ENCODE measurements at regions not wholly inside any gene's neighbourhood (a gene's known extent, or its start where the extent isn't known, plus 50 kb on each side); places are given as distances from the start of the nearest gene placed in this dataset.

DNA sequence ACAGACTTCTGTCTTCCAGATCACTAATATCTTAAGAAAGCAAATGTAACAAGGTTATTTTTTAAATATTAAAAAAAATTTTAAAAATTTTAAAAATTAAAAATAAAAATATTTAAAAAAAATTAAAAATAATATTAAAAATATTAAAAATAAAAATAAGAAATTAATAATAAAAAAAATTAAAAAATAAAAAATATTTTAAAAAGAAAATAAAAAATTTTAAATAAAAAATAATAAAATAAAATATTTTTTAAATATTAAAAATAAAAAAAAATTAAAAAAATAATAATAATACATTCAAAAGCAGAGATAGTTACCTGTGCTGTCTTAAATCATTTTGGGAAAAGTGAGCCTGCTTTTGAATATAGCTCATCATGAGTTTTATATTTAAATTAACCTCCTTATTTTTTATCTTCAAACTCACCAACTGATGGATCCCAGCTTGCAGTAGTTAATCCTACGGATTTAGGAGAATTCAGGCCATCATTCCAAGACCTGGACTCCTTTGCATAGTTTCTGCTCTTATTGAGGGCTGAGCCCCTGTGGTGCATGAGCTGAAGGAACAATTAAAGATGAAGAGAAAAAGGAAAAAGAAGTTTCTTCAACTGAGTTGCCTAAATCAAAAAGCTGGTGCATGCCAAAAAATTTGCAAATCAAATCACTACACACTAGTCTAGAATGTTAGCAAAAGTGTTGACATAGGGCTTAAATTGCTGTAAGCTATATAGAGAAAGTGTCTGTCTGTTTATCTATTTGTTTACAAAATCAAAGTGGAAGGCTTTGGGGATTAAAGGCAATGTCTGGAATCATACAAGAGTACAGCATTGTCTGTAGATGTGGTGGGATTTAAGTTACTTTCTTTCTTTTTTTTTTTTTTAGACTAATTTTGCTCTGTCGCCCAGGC is 50.5 kb upstream of the ZNF438 start:
- DNase-seq = no peak

- DNase-seq = peak; percentile 87
Observed at GRCh38 chr10:31083765-31084184, 52.1 kb upstream of the ZNF438 start.

DNA sequence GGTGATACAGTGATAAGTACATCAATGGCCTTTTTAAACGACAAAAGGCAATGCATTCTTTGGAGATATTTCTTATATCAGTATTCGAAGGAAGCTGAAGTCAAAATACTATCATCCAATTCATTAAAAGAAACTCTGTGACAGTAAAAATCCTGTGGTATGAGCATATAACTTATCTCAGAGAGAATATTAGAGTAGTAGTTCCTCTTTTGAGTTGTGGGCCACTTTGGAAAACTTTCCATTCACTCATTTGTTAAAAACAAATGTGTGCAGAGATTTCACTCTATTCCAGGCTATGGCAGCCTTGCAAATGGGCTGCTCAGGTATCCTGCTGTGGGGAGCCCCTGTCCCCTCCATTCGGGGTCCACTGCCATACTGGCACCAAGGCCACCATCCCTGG is 55.3 kb upstream of the ZNF438 start:
- peak; percentile 19 for DNase-seq

DNA sequence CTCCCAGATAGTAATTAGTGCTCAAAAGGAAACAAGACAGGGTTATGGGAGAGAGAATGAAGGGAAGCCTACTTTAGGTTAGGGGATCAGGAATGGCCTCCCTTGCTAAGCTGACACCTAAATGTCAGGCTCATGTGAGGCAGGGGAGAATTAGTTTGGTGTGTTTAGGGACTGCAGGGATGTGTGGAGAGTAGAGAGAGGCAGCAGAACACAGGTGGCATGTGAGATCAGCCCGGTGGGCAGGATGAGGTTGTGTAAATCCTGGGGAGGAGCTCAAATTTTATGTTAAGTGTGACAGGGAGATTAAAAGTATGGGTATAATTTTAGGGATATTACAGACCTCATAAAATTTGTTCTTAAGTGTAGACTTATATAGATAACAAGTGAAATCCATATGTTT is 56.2 kb upstream of the ZNF438 start:
- DNase-seq = no peak

DNA sequence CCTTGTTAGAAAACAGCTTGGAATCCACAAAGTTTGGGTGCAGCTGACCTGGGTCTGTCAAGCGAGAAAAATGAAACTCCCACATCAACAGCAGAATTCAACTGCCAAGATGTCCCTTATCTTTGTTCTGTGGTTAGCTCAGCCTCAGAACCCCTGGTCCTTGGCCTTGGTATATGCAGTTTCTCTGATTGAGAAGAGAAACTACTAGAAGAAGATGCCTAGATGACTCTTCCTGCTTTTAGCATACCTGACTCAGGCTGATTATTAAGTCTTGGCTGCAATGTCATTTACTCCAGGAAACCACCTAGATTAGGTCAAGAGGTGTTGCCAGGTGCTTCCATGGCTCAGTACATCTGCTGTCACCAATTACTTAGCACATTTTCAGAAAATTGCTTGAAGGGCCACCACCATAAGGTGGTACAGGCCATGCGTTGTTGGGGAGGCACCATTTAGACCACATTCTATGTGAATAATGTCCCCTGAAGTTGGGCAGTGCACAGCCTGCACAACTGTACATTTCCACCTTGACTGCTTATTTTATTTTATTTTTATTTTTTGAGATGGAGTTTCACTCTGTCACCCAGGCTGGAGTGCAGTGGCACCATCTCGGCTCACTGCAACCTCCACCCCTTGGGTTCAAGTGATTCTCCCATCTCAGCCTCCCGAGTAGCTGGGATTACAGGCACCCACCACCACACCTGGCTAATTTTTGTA is 59.4 kb upstream of the ZNF438 start:
- peak; percentile 86 for DNase-seq

- no peak for DNase-seq
Observed at GRCh38 chr10:31095677-31096560, 64.3 kb upstream of the ZNF438 start.

DNA sequence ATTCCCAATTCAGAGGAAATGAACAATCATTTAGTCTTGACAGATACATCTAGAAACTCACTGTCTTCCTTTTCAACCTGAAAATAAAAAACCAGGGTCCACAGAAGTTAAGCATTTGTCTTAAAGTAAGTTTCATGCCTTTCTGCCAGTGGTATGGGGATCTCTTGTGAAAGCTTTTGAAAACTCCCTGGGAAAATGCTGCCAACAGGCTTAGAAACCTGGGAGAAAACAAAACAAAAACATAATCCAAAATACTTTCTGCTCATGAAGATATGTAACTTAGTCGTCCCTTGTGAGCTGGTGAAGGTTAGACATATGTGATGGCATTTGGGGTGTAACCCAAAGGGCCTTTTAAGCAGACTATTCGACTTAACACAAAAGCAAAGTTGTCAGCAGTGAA is 66.4 kb upstream of the ZNF438 start:
- DNase-seq = no peak

DNA sequence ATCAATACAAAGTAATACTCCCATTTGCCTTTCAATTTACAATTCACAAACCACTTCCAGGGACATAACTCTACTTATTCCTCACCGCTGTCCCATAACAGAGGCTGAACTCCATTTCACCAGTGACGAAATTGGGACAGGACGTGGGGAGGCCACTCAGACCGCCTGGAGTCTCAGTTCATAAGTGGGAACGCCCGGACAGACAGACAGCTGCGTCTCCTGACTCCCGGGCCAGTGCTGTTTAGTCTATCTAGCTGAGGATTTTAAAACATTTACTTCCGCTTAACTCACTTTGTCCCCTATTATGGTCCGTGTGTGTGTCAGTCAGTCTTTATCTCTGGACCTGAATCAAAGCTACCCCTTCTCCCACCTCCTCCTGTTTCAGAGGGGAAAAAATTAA is 67.4 kb upstream of the ZNF438 start:
- DNase-seq = no peak

DNA sequence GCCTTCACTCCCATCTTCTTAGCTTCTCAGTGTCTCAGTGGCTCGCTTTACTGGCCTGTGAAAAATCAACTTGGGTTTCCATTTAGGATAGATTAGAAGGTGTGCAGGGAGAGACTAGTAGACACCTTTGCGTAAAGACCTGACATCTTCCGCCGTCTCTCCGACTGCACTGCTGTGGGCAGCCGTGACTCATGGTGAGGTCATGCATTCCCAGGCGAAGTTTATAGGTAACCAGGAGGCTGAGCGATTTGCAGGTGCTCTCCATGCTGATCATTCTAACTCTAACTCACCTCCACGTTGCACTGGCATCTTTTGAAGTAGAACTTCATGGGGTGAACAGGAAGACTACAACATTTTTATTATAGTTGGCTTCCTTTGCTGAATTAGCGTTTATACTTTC is 68.0 kb upstream of the ZNF438 start:
- DNase-seq = no peak

DNA sequence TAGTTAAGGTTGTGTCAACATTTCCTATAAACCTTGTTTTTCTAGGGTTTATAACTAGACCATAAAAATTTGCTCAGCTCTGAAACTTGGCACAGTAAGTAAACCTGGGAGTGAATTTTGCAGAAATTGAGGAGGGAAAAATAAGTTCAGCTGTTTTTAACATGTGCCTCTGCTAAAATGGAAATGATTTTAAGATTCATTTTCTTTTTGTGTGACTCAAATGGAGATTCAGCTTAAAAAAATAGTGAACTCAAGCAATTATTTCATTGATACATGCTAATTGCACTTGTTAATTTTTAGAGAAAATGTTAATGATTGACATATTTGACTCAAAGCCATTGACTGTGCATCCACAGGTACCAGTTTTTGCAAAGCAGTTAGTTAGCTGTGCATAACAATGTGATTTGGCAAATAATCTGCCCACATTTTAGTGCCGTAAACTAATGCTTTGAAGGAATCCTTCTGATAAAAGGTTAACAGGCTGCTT is 68.5 kb upstream of the ZNF438 start:
- DNase-seq = no peak

GRCh38 chr10:31100662-31101061 is 69.0 kb upstream of the ZNF438 start:
- no peak for DNase-seq

DNA sequence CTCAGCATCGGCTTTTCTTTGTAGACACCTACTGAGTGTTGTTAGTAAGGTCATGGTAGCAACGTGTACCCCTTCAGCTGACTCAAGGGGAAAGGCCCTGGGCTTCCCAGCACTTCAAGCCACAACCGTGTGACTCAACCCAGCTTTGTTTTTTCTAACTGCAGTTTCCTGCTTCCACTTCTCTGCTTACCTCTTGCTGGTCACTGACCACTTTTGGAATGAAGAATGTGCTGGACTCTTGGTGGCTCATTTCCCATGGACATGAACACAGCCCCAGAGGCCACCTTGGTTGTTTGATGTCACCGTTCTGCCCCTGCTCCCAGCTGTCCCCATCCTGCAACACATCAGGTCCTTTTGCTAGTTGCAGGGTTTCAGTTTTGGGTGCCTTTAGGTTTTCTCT is 69.5 kb upstream of the ZNF438 start:
- DNase-seq = no peak

- no peak for DNase-seq
Observed at GRCh38 chr10:31102421-31102820, 70.8 kb upstream of the ZNF438 start.

- DNase-seq = no peak
Observed at GRCh38 chr10:31103112-31103511, 71.4 kb upstream of the ZNF438 start.

DNA sequence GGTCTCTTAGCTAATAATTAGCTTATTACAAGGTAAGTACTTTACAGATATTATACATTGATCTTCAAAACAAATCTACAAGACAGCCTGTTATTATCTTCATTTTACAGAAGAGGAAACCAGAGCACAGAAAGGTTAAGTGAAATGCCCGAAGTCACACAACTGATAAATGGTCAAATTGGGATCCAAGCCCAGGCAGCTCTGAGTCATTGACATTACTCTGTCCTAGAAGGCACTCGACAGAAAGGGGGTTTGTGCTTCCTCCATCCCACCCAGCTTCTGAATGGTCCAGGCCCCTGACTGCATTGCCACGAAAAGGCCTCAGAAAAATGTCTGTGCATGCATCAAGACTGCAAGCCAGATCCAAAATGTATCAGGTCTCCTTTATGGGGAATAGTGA is 81.3 kb upstream of the ZNF438 start:
- no peak for DNase-seq

DNA sequence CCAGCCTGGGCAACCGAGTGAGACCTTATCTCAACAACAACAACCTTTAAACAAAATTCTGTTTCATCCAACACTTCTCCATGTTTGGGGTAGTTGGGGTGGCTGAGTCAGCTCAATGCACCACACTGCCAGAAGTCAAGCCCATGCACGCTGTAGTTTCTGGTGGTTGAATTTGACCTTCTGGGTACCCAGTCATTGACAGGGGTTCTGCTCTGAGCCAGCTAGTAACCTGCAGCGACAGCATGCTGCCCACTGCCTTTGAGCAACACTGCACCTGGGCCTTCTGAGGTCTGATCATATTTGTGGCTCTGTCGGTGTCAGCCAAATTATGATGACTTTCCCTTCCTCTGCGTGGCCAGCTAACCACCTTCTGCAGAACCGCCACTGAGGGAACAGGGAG is 84.6 kb upstream of the ZNF438 start:
- DNase-seq = no peak

- DNase-seq = no peak
Observed at GRCh38 chr10:31118556-31118955, 86.9 kb upstream of the ZNF438 start.

DNA sequence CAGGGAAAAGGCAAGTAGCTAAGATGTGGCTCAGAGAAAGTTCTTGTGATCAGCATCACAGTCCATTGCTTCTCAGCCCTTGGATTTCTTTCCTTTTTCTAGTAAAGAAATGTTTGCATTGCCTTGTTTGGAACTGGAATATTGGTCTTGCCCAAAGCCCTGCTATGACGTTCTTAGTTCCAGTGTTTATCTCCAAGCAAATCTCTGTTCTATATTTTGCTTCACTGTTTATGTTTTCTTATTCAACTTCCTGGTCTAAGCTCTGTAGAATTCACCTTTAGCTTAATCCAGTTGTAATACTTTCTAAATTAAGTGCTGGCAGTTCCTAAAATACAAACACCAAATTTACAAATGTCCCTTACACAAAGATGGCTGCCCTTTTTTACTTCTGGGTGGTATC is 88.7 kb upstream of the ZNF438 start:
- no peak for DNase-seq

DNA sequence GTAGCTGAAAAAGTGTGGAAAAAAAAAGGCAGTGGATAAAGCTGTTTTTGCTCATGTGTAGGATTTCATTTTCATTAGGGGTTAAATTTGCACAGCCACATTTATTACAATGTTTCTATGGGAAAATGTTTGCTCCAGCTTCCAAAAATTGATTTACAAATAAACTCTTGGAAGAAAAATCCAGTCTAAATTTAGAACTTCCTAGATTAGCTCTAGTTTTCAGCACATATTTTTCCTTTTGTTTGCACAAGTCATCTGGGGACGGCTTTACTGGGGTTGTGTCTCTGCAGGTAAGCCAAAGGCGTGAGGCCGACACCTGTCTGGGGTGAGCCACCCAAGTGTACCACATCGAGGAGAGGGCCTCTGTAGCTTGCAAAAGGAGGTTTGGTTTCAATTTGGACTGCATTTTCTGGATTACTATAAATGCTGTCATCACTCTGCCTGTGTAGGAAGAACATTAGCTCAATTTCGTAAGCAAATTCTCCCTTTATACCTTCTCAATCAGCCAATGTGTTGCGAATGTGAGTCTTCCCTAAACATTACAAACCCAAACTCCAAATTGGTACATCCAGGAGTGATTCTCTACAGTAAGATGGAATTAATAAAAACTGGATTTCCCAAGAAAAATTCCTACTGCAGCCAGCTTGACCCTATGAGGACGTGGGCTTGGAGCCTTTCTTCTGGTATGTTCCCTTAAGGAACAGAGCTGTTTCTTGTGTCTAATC is 89.5 kb upstream of the ZNF438 start:
- no peak for DNase-seq

GRCh38 chr10:31121757-31122577 is 90.3 kb upstream of the ZNF438 start:
- no peak for DNase-seq

- no peak for DNase-seq
Observed at GRCh38 chr10:31123946-31124345, 92.3 kb upstream of the ZNF438 start.

GRCh38 chr10:31124852-31125251 is 93.2 kb upstream of the ZNF438 start:
- DNase-seq = no peak

Measured in hematopoietic multipotent progenitor cell treated with erythropoietin and hydrocortisone succinate and interleukin-3 and kit ligand, for 6 days (in vitro differentiated cells).